ENCODE measurements at regions not wholly inside any gene's neighbourhood (a gene's known extent, or its start where the extent isn't known, plus 50 kb on each side); places are given as distances from the start of the nearest gene placed in this dataset.

- DNase-seq = no peak
Observed at GRCh38 chr18:38350141-38350540, 784.5 kb upstream of the CELF4 start.

GRCh38 chr18:38330573-38330972, 765.0 kb upstream of the CELF4 start:
- in situ Hi-C loops (cut with MboI; ENCODE audit: low pct_unique_long_range_greater_than_20kb, low sequenced_read_pairs) = no loop called here
- no peak for DNase-seq

More at GRCh38 chr18:38350141-38350540, 784.5 kb upstream of the CELF4 start:
- in situ Hi-C loops (cut with MboI; ENCODE audit: low pct_unique_long_range_greater_than_20kb, low sequenced_read_pairs) = no loop called here

GRCh38 chr18:38329145-38329544, 763.5 kb upstream of the CELF4 start:
- no peak for DNase-seq
- in situ Hi-C loops (cut with MboI; ENCODE audit: low pct_unique_long_range_greater_than_20kb, low sequenced_read_pairs) = no loop called here

- in situ Hi-C loops (cut with MboI; ENCODE audit: low pct_unique_long_range_greater_than_20kb, low sequenced_read_pairs) = no loop called here
- no peak for DNase-seq
Observed at GRCh38 chr18:38322206-38322605, 756.6 kb upstream of the CELF4 start.

GRCh38 chr18:38321262-38321661, 755.7 kb upstream of the CELF4 start:
- in situ Hi-C loops (cut with MboI; ENCODE audit: low pct_unique_long_range_greater_than_20kb, low sequenced_read_pairs) = no loop called here
- DNase-seq = no peak

- in situ Hi-C loops (cut with MboI; ENCODE audit: low pct_unique_long_range_greater_than_20kb, low sequenced_read_pairs) = no loop called here
- no peak for DNase-seq
Observed at GRCh38 chr18:38318416-38318815, 752.8 kb upstream of the CELF4 start.

GRCh38 chr18:38313831-38314230, 748.2 kb upstream of the CELF4 start:
- DNase-seq = no peak

GRCh38 chr18:38312532-38312931, 746.9 kb upstream of the CELF4 start:
- in situ Hi-C loops (cut with MboI; ENCODE audit: low pct_unique_long_range_greater_than_20kb, low sequenced_read_pairs) = no loop called here
- DNase-seq = no peak

More at GRCh38 chr18:38313831-38314230, 748.2 kb upstream of the CELF4 start:
- in situ Hi-C loops (cut with MboI; ENCODE audit: low pct_unique_long_range_greater_than_20kb, low sequenced_read_pairs) = no loop called here

- no peak for DNase-seq
- in situ Hi-C loops (cut with MboI; ENCODE audit: low pct_unique_long_range_greater_than_20kb, low sequenced_read_pairs) = no loop called here
Observed at GRCh38 chr18:38310936-38311335, 745.3 kb upstream of the CELF4 start.

GRCh38 chr18:38307914-38308313, 742.3 kb upstream of the CELF4 start:
- in situ Hi-C loops (cut with MboI; ENCODE audit: low pct_unique_long_range_greater_than_20kb, low sequenced_read_pairs) = no loop called here
- DNase-seq = no peak

- no peak for DNase-seq
- in situ Hi-C loops (cut with MboI; ENCODE audit: low pct_unique_long_range_greater_than_20kb, low sequenced_read_pairs) = no loop called here
Observed at GRCh38 chr18:38305961-38306360, 740.4 kb upstream of the CELF4 start.

GRCh38 chr18:38301621-38302020, 736.0 kb upstream of the CELF4 start:
- in situ Hi-C loops (cut with MboI; ENCODE audit: low pct_unique_long_range_greater_than_20kb, low sequenced_read_pairs) = no loop called here
- DNase-seq = no peak

GRCh38 chr18:38297910-38298309, 732.3 kb upstream of the CELF4 start:
- in situ Hi-C loops (cut with MboI; ENCODE audit: low pct_unique_long_range_greater_than_20kb, low sequenced_read_pairs) = no loop called here
- no peak for DNase-seq

GRCh38 chr18:38290229-38290628, 724.6 kb upstream of the CELF4 start:
- in situ Hi-C loops (cut with MboI; ENCODE audit: low pct_unique_long_range_greater_than_20kb, low sequenced_read_pairs) = no loop called here
- DNase-seq = no peak

GRCh38 chr18:38284972-38285371, 719.4 kb upstream of the CELF4 start:
- in situ Hi-C loops (cut with MboI; ENCODE audit: low pct_unique_long_range_greater_than_20kb, low sequenced_read_pairs) = no loop called here
- no peak for DNase-seq

- no peak for DNase-seq
- in situ Hi-C loops (cut with MboI; ENCODE audit: low pct_unique_long_range_greater_than_20kb, low sequenced_read_pairs) = no loop called here
Observed at GRCh38 chr18:38263066-38263465, 697.5 kb upstream of the CELF4 start.

GRCh38 chr18:38262661-38263060, 697.1 kb upstream of the CELF4 start:
- in situ Hi-C loops (cut with MboI; ENCODE audit: low pct_unique_long_range_greater_than_20kb, low sequenced_read_pairs) = no loop called here
- DNase-seq = no peak

- DNase-seq = no peak
- in situ Hi-C loops (cut with MboI; ENCODE audit: low pct_unique_long_range_greater_than_20kb, low sequenced_read_pairs) = no loop called here
Observed at GRCh38 chr18:38257661-38258060, 692.1 kb upstream of the CELF4 start.

GRCh38 chr18:38256366-38256765, 690.8 kb upstream of the CELF4 start:
- in situ Hi-C loops (cut with MboI; ENCODE audit: low pct_unique_long_range_greater_than_20kb, low sequenced_read_pairs) = no loop called here
- no peak for DNase-seq

GRCh38 chr18:38250971-38251370, 685.4 kb upstream of the CELF4 start:
- DNase-seq = no peak
- in situ Hi-C loops (cut with MboI; ENCODE audit: low pct_unique_long_range_greater_than_20kb, low sequenced_read_pairs) = no loop called here

- no peak for DNase-seq
- in situ Hi-C loops (cut with MboI; ENCODE audit: low pct_unique_long_range_greater_than_20kb, low sequenced_read_pairs) = no loop called here
Observed at GRCh38 chr18:38244480-38244879, 678.9 kb upstream of the CELF4 start.

GRCh38 chr18:38243291-38243690, 677.7 kb upstream of the CELF4 start:
- in situ Hi-C loops (cut with MboI; ENCODE audit: low pct_unique_long_range_greater_than_20kb, low sequenced_read_pairs) = no loop called here
- no peak for DNase-seq
